NCI-H1105 (cell line): ENCODE measurements at regions not wholly inside any gene's neighbourhood (a gene's known extent, or its start where the extent isn't known, plus 50 kb on each side); places are given as distances from the start of the nearest gene placed in this dataset.
"Not testable (repeated sequence)": the region's sequence is repeated elsewhere in the genome, so short reads cannot be mapped to it uniquely, and the experiment has no call there.

Source experiments
- DNase-seq: peaks from one replicate; lab custom pipeline; 2025; lab: John Stamatoyannopoulos, UW

DNA sequence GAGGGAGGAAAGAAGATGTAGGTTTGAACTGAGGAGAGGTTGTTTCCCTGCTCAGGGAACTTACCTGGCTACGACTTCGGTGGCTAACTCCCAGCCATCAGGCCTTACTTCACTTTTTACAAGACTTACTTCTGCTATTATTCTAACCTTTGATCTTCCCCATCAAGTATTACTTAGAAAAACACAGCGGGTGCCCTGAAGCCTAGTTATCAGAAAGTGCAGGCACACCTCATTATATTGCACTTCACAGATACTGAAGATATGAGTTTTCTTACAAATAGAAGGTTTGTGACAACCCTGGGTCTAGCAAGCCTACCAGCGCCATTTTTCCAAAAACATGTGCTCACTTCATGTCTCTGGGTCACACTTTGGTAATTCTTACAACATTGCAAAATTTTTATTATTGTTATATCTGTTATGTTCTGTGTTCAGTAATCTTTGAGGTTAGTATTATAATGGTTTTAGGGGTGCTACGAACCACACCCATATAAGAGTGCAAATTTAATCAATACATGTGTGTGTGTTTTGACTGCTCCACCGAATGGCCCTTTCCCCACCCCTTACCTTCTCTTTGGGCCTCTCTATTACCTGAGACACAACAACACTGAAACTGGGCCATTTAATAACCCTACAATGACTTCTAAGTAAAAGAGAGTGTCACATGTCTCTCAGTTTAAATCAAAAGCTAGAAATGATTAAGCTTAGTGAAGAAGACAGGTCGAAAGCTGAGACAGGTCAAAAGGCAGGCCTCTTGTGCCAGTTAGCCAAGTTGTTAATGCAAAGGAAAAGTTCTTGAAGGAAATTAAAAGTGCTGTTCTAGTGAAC lies 2102.7 kb upstream of the WWC1 start:
- DNase-seq = no peak

DNA sequence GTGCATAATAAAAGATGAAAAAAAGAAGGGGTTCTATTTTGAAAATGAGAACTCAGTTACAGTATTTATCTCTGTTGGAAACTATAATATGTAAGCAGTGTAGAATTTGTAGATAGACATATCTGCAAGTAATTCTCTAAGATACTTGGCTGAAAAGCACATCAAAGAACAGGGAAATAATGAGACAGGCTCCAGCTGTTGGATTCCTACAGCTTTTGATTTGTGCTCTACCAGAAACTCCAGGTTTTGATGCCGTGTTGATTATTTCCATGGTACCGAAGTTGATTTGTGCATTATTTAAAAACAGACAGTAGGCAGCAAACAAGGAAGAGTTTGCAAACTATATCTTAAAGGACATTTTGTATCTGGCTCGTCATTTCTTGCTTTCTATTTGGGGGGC lies 2098.7 kb upstream of the WWC1 start:
- DNase-seq = no peak

DNA sequence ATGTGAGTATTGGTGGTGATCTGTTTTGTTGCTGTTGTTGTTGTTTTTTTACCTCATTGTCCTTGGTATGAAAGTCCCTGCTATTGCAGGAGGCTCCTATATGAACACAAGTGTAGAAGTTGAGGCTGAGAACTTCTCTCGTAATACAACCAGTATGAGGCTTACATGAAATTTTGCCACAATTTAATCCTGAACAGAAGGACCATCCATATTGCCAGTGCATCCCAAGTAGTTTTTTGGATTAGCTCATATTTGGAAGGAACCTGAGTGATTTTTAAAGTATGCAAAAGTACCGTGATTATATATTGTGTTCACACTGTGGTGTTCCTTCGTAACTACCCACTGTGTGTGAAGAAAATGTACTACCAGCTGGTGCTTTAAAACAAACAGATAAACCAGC lies 2095.5 kb upstream of the WWC1 start:
- DNase-seq = no peak

DNA sequence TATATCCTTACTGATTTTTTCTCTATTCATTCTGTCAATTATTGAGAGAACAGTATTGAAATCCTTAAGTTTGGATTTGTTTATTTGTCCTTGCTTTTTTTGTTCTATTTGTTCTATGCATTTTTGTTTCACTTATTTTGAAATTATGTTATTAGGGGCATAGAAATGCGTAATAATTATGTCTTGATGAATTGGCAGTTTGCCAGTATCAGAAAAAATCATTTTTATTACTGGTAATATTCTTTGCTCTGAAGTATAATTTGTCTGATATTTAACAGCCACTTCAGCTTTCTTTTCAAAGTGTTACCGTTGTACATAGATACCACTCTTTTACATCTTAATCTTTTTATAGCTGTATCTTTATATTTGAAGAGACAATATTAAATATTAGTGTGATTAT lies 2090.9 kb upstream of the WWC1 start:
- DNase-seq = no peak

DNA sequence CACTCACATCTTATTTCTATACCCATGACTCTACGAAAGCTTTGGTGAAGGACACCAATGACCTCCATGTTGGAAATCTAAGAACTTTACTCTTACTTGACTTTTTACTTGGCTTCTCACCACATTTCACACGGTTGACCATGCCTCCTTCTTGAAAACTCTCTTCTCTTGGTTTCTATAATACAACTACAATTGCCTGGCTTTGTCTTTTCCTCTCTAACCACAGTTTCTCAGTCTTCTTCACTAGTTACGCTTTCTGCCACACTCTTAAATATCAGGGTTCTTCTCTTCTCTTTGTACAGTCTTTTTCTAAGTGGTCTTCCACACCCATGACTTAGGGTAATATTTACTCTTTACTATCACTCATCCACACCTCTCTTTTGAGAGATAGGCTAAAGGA lies 2079.8 kb upstream of the WWC1 start:
- DNase-seq = no peak

DNA sequence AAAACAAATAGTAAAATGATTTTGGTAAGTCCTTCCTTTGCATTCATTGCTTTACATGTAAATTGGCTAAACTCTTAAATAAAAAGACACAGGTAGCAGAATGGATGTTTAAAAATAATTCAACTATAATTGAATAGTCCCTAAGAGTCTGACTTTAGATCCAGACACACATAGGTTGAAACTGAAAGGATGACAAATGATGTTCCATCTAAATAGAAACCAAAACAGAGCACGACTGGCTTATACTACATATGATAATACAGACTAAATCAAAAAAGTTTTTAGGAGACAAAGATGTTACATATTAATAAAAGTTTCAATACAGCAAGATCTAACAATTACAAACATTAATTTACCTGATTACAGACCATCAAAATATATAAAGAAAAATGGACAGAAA lies 2055.1 kb upstream of the WWC1 start:
- DNase-seq = no peak

DNA sequence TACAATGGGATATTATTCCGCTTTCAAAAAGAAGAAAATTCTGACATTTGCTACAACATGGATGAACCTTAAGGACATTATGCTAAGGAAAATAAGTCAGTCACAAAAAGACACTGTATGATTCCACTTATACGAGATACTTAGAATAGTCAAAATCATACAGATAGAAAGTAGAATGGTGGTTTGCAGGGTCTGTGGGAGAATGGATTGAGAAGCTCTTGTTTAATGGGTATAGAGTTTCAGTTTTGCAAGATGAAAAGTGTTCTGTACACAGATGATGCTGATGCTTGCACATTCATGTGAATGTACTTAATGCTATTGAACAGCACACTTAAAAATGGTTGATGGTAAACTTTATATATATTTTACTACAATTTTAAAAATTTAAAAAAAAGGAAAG lies 2050.7 kb upstream of the WWC1 start:
- DNase-seq = no peak

DNA sequence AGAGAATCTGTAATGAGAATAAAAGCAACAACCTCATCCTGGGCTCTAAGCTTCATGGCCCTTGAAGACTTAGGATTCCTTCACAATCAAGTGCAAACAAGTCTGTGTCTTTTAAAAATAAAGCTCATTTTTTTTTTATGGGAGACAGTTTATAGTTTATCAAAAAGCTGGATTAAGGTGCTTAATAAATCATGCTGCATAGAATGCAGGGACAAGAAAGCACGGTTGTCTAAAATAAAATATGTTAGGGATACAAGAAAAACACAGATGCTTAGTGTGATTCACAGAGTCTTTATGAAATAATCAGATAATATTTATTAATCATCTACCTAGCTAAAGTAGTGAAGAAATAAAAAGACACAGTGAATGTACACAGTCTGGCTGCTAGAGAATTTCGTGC lies 2045.9 kb upstream of the WWC1 start:
- no peak for DNase-seq

DNA sequence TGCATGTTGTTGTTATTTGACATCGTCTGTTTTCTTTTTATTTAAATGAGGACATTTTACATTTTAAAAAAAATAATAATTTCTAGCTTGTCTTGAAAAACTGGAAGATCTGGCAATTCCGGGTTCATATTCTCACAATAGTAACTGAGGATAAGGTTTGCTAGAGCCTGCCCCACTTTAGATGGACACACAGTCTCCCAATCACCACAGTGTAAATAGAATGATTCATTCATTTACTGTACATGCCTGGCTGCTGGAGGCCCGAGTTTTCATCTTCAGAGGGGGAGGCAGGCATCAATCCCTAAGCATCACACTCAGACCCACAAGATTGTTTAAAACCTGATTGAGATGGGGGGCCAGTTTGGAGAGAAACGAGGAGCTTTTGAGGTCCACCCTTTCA lies 2039.7 kb upstream of the WWC1 start:
- DNase-seq = no peak

DNA sequence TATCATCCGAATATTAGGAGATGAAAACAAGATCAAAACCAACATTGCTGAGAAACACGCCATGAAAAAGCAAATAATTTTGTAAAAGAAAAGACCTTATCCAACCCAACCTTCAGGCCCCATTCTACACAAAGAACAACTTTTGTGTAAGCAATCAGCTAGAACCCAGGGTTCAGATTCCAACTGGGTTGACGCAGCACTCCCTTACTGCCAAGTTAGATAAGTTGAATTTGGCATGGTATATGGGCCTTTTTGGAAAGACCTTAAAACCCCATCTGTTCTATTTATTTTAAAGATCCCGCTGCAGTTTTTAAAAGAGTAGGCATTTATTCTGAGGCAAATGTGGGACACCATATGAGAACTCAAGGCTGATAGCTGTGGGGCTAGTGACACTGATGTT lies 2033.8 kb upstream of the WWC1 start:
- no peak for DNase-seq

DNA sequence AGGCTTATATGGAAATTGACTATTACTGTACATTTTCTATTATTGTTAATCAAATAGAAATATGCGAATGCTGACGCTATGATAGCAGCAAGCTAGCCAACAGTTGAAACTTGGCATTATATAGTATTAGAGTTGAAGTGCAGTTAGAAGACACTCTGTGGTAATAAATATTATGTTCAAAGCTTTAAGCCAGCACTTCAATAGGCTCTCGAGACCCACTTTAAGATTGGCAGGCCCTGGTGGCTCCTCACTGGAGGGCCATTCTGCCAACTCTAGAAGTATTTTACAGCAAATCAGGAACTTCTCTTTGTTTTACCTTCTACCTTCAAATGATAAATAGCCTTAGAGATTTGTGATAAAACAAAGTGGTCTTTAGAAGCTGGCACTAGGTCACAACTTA lies 2029.0 kb upstream of the WWC1 start:
- no peak for DNase-seq

DNA sequence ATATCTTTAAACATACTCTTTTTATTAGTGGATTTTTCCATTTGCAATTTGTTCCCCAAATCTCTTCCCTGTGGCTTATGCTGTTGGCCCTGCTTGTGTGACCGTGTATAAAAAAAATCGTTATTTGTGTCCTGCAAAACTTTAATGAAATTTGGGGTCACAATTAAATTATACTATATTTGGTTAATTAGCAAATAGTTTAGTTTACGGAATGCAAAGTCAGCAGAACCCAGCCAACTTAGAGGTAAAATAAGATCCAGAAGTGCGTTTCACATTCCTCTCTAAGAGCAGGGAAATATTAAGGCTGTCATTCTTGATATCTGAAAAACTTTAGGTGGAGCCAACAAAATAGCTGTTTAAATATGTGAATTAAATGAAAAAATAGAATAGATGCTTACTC lies 2023.5 kb upstream of the WWC1 start:
- no peak for DNase-seq

DNA sequence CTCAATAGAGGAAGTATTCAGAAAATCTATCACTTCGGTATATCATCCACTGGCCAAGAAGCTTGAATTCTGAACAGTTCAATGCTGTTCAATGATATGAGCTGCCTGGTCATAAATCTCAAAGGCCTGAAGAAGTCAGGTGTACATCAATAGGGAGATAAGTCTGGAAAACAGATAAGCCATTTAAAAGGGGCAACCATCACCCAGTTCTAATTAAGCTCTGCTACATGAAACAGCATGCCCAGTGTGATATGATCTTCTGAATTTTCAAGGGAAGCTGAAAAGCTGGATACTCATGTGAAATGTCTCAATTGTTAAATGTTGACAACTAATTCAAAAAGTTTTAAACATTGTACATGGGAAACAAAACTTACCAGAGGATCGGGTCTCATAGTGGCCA lies 2020.7 kb upstream of the WWC1 start:
- DNase-seq = no peak

DNA sequence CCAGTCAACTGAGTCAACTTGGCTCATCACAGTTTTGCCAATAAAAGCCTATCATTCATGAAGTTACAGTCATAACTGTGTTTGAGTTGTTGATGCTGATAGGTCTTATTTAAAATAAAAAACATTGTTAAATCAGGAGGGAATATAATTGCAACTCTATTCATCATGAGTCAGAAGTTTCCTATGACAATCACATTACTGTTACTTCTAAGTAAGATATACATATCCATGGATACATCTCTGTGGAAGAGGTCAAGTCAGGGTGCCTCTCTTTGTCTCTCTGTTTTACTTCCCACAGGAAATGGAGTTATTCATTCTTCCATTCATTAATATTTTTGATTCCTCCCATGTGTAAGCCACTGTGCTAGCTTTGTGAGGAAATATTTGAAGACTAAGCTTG lies 2015.4 kb upstream of the WWC1 start:
- no peak for DNase-seq

DNA sequence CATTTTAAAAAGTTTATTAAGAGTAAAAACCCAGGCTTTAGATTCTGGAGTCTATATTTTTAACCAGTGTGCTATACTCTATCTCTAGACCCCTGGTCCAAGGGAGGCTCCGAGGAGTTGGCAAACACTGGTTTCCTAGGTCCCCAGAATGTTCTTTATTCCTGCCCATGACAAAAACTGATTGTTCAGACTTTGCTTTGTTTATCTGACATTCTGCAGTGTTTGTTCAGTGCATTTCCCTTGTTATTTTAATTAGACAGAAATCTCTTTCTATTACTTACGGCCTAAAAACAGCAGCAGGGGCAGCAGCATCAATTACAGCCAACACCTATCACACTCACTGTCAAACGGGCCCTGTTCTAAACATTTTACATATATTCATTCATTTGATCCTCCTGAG lies 2011.6 kb upstream of the WWC1 start:
- no peak for DNase-seq

DNA sequence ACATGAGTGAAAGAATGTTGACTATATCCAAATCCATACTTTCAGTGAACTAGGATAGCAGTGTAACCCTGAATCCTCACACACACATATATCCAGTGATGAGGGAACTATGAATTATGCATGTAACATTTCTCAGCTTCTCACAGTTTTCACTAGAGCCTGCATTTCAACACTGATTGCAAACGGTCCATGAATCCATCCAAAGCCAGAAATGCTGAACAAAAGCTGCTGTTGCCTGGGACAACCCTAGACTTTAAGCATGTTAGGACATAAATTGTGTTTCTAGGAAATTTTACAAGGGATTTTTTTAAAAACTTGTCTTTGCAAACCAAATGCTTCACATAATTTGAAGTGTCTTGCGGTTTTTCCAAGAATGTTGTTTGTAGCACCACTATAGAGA lies 2010.0 kb upstream of the WWC1 start:
- DNase-seq = no peak

DNA sequence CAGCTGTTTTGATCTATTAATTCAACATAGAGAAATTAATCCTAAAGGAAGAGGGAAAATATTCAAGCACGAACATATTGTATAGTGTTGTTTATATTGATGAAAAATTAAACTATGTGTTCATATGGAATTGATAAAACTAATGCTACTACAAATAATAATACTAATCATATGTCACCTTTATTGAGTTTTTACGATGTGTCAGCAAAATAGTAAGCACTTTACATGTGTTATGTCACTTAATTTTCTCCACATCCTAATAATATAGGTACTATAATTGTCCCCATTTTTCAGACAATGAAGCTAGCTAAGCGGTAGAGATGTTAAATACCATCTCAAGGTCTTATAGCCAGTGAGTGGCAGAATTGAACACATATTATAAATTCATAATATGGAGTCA lies 2008.5 kb upstream of the WWC1 start:
- DNase-seq = no peak

DNA sequence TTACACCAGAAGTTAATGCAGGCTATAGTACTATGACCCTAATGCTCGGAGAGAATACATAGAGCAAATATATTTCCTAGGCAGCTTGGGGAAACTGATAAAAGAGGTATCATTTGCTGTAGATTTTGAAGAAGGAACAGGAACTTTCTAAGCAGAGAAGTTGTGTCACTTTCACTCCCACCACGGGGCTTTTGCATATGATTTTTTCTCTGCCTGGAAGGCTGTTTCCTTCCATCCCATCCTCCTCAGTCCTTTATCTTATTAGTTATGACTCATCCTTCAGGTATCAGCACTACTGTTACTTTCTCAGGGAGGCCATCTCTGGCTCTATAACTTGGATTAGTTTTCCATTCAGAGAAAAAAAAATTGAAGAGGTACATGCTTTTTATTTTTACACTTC lies 2006.1 kb upstream of the WWC1 start:
- DNase-seq = no peak

DNA sequence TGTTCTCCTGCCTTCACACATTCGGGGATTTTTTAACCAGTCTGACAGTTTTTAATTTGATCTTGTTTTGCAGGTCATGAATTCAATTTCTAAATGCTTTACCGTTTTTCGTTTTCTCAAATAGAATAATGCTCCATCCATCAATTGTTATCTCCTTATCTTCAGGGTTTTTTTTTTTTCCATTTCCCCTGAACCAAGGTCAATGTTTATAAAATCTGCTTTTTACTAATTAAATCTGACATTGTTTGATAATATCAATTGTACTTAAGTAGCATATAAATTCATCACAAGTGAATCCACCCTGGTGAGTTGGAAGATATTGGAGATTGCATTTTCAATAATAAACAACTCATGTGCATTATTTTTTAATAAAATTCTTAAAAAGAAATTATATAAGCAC lies 2004.6 kb upstream of the WWC1 start:
- no peak for DNase-seq

DNA sequence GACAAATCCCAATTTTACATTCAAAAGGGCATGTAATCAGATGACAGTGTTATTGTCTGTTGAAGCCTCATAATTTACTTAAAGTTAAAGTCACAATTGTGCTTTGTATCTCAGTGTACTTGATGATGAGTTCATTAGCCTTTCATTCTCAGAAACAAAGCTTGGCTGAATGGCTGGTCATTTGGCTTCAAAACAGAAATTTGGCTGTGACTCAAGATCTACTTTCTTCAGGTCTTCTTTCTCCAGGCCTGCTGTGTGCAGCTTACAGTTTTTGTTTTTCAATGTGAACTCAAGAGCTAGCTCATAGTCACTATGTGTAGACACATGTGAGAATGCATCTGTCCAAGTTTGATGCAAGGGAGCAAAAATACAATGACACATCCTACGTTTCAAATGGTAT lies 2003.6 kb upstream of the WWC1 start:
- no peak for DNase-seq

DNA sequence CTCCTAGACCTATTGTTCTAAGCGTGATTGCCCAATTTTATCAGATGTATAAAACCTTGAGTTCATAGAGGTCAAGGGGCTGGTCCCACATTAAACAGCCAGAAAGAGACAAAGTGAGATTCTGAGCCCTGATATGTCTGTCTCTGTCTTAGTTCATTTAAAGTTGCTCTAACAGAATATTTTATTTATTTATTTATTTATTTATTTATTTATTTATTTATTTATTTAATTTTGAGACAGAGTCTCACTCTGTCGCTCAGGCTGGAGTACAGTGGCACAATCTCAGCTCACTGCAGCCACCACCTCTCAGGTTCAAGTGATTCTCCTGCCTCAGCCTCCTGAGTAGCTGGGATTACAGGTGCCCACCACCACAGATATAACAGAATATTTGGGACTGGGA lies 1999.6 kb upstream of the WWC1 start:
- not testable (repeated sequence) for DNase-seq

DNA sequence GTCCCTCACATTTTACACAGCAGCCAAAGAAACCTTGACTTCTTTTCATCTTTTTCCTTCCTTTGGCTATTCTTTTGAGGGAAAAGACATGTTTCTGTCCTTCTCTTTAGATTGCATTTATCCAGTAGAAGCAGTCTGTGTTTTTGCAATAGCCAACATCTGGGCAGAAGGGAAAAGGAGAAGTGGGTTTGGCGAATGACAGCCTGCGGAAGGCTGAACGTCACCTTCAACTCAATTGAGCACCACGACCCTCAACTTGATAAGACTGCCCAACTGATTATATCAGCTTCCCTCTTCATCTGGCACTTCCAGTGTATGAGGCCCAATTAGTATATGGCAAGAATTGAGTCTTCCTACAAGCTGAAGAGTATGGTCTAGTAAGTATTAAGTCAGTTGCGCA lies 1997.6 kb upstream of the WWC1 start:
- no peak for DNase-seq

DNA sequence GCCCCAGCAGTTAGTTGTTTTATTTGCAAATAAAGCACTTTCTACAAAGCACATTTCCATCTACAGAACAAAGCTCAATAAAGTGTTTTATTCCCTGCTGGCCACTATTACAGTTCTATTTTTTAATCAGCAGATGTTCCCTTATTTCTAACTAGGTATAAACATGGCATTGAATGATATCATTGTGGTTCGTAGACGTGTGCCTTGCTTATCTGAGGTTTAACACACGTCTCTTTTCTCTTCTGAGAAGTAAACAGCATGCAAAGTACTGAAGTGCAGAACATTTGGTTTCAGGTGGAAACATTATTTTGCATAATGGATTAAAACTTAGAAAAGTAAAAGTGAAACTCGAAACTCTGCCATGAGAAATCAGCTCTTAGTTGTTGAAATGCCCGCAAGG lies 1989.3 kb upstream of the WWC1 start:
- DNase-seq = no peak

DNA sequence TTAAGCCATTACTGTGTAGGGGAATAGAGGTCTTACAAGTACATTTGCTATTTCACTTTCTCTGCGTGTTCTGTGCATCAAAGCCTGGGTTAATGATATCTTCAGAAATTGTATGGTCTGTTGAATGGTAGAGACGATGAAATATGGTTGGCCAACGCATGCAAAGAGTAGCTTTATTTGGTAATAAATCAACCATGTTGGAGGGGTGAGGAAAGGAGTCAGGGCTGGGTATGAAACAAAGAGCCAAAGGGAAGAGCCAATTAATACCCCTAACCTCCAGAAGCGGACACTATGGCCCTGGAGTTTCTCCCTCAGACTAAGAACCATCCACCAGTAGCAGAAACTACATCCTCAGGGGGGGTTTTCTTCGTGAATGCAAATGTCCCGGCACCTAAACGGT lies 1974.0 kb upstream of the WWC1 start:
- no peak for DNase-seq
